GM13976 (cell line): ENCODE measurements at regions not wholly inside any gene's neighbourhood (a gene's known extent, or its start where the extent isn't known, plus 50 kb on each side); places are given as distances from the start of the nearest gene placed in this dataset.

Source experiments
- DNase-seq: peaks from one replicate; pipeline ENCODE4 v3.0.0; 2012; ENCODE audit warnings: low spot score
- CTCF ChIP-seq: IDR thresholded peaks from 2 replicates; pipeline ENCODE4 v1.5.1; 2012; ENCODE audit warnings: borderline replicate concordance, mild to moderate bottlenecking; ENCODE audit not compliant: insufficient read depth; ENCODE audit errors: extremely low read depth, missing control alignments, control extremely low read depth
- in situ Hi-C: fragments of 300-500 bp; cut with MboI; formaldehyde crosslinking; loops from one replicate; pipeline ENCODE4 v1.12.0; 2022; ENCODE audit warnings: low sequenced_read_pairs, mixed read lengths, inconsistent platforms; ENCODE audit not compliant: unreplicated experiment

- no peak for DNase-seq
- in situ Hi-C loops = no loop called here
- no peak for TF ChIP-seq CTCF
Observed at GRCh38 chr4:27770895-27771294, 910.3 kb downstream of the STIM2 start.

GRCh38 chr4:27775156-27775555 is 914.5 kb downstream of the STIM2 start:
- no peak for TF ChIP-seq CTCF
- DNase-seq = no peak
- in situ Hi-C loops = no loop called here

- no peak for DNase-seq
- in situ Hi-C loops = no loop called here
Observed at GRCh38 chr4:27779827-27780226, 919.2 kb downstream of the STIM2 start.

GRCh38 chr4:27787195-27787594 is 926.6 kb downstream of the STIM2 start:
- no peak for TF ChIP-seq CTCF
- in situ Hi-C loops = no loop called here
- no peak for DNase-seq

More at GRCh38 chr4:27779827-27780226, 919.2 kb downstream of the STIM2 start:
- TF ChIP-seq CTCF = no peak

- TF ChIP-seq CTCF = no peak
- no peak for DNase-seq
- in situ Hi-C loops = no loop called here
Observed at GRCh38 chr4:27789773-27790172, 929.1 kb downstream of the STIM2 start.

GRCh38 chr4:27790911-27791310 is 930.3 kb downstream of the STIM2 start:
- TF ChIP-seq CTCF = no peak
- DNase-seq = no peak
- in situ Hi-C loops = no loop called here

- no peak for TF ChIP-seq CTCF
- no peak for DNase-seq
- in situ Hi-C loops = no loop called here
Observed at GRCh38 chr4:27791640-27792039, 931.0 kb downstream of the STIM2 start.
